ENCODE measurements at regions not wholly inside any gene's neighbourhood (a gene's known extent, or its start where the extent isn't known, plus 50 kb on each side); places are given as distances from the start of the nearest gene placed in this dataset.
"Not testable (repeated sequence)": the region's sequence is repeated elsewhere in the genome, so short reads cannot be mapped to it uniquely, and the experiment has no call there.

- not testable (repeated sequence) for H3K27me3 ChIP-seq (replicated peaks; ENCODE audit: insufficient read depth, low read length); H3F3A ChIP-seq (ENCODE audit: insufficient read depth, low read length); H3K27ac ChIP-seq (ENCODE audit: low read length); H3K4me3 ChIP-seq (ENCODE audit: low read length); H3K79me2 ChIP-seq (ENCODE audit: low read length); DNase-seq; H2AFZ ChIP-seq (ENCODE audit: low read length); H3K4me1 ChIP-seq (ENCODE audit: low read length); H4K20me1 ChIP-seq (ENCODE audit: insufficient read depth, low read length); H3K36me3 ChIP-seq (replicated peaks; ENCODE audit: insufficient read depth, low read length); H3K9ac ChIP-seq (ENCODE audit: low read length); H3K4me2 ChIP-seq (ENCODE audit: low read depth, low read length); H3K9me2 ChIP-seq (replicated peaks; ENCODE audit: insufficient read depth, low read length); H3K9me3 ChIP-seq (replicated peaks; ENCODE audit: insufficient read depth, low read length)
Measured at GRCh38 chr16:18263046-18263445, 73.5 kb downstream of the NPIPA8 start.

- H3K79me2 ChIP-seq (ENCODE audit: low read length); H3K9ac ChIP-seq (ENCODE audit: low read length); H3K27me3 ChIP-seq (replicated peaks; ENCODE audit: insufficient read depth, low read length); DNase-seq; H3K36me3 ChIP-seq (replicated peaks; ENCODE audit: insufficient read depth, low read length); H3K9me2 ChIP-seq (replicated peaks; ENCODE audit: insufficient read depth, low read length); H3K9me3 ChIP-seq (replicated peaks; ENCODE audit: insufficient read depth, low read length); H3F3A ChIP-seq (ENCODE audit: insufficient read depth, low read length); H3K4me2 ChIP-seq (ENCODE audit: low read depth, low read length); H3K4me3 ChIP-seq (ENCODE audit: low read length); H2AFZ ChIP-seq (ENCODE audit: low read length); H3K4me1 ChIP-seq (ENCODE audit: low read length); H3K27ac ChIP-seq (ENCODE audit: low read length); H4K20me1 ChIP-seq (ENCODE audit: insufficient read depth, low read length): not testable (repeated sequence)
Measured at GRCh38 chr16:18261848-18262247, 74.7 kb downstream of the NPIPA8 start.

- H3K4me1 ChIP-seq (ENCODE audit: low read length); H3F3A ChIP-seq (ENCODE audit: insufficient read depth, low read length); H3K9me3 ChIP-seq (replicated peaks; ENCODE audit: insufficient read depth, low read length); H3K79me2 ChIP-seq (ENCODE audit: low read length); H3K9ac ChIP-seq (ENCODE audit: low read length); H2AFZ ChIP-seq (ENCODE audit: low read length); H3K36me3 ChIP-seq (replicated peaks; ENCODE audit: insufficient read depth, low read length); H3K27ac ChIP-seq (ENCODE audit: low read length); DNase-seq; H3K4me2 ChIP-seq (ENCODE audit: low read depth, low read length); H4K20me1 ChIP-seq (ENCODE audit: insufficient read depth, low read length); H3K4me3 ChIP-seq (ENCODE audit: low read length); H3K9me2 ChIP-seq (replicated peaks; ENCODE audit: insufficient read depth, low read length); H3K27me3 ChIP-seq (replicated peaks; ENCODE audit: insufficient read depth, low read length): not testable (repeated sequence)
Measured at GRCh38 chr16:18259496-18260176, 76.9 kb downstream of the NPIPA8 start.

- not testable (repeated sequence) for H3K4me1 ChIP-seq (ENCODE audit: low read length); H2AFZ ChIP-seq (ENCODE audit: low read length); H3K36me3 ChIP-seq (replicated peaks; ENCODE audit: insufficient read depth, low read length); H3F3A ChIP-seq (ENCODE audit: insufficient read depth, low read length); H3K4me2 ChIP-seq (ENCODE audit: low read depth, low read length); H3K9me2 ChIP-seq (replicated peaks; ENCODE audit: insufficient read depth, low read length); H3K79me2 ChIP-seq (ENCODE audit: low read length); DNase-seq; H3K4me3 ChIP-seq (ENCODE audit: low read length); H3K27ac ChIP-seq (ENCODE audit: low read length); H3K27me3 ChIP-seq (replicated peaks; ENCODE audit: insufficient read depth, low read length); H3K9me3 ChIP-seq (replicated peaks; ENCODE audit: insufficient read depth, low read length); H4K20me1 ChIP-seq (ENCODE audit: insufficient read depth, low read length); H3K9ac ChIP-seq (ENCODE audit: low read length)
Measured at GRCh38 chr16:18252943-18253342, 83.6 kb downstream of the NPIPA8 start.

GRCh38 chr16:18230505-18230904 is 106.0 kb downstream of the NPIPA8 start:
- not testable (repeated sequence) for H3K9me3 ChIP-seq (replicated peaks; ENCODE audit: insufficient read depth, low read length); H3K4me2 ChIP-seq (ENCODE audit: low read depth, low read length); H2AFZ ChIP-seq (ENCODE audit: low read length); H4K20me1 ChIP-seq (ENCODE audit: insufficient read depth, low read length); H3K36me3 ChIP-seq (replicated peaks; ENCODE audit: insufficient read depth, low read length); H3K4me3 ChIP-seq (ENCODE audit: low read length); H3K79me2 ChIP-seq (ENCODE audit: low read length); DNase-seq; H3F3A ChIP-seq (ENCODE audit: insufficient read depth, low read length); H3K9me2 ChIP-seq (replicated peaks; ENCODE audit: insufficient read depth, low read length); H3K27ac ChIP-seq (ENCODE audit: low read length); H3K9ac ChIP-seq (ENCODE audit: low read length); H3K27me3 ChIP-seq (replicated peaks; ENCODE audit: insufficient read depth, low read length); H3K4me1 ChIP-seq (ENCODE audit: low read length)

- H3K79me2 ChIP-seq (ENCODE audit: low read length); H4K20me1 ChIP-seq (ENCODE audit: insufficient read depth, low read length); DNase-seq; H3K9me2 ChIP-seq (replicated peaks; ENCODE audit: insufficient read depth, low read length); H3K9me3 ChIP-seq (replicated peaks; ENCODE audit: insufficient read depth, low read length); H3K4me3 ChIP-seq (ENCODE audit: low read length); H3K4me2 ChIP-seq (ENCODE audit: low read depth, low read length); H2AFZ ChIP-seq (ENCODE audit: low read length); H3K27ac ChIP-seq (ENCODE audit: low read length); H3K36me3 ChIP-seq (replicated peaks; ENCODE audit: insufficient read depth, low read length); H3K4me1 ChIP-seq (ENCODE audit: low read length); H3K27me3 ChIP-seq (replicated peaks; ENCODE audit: insufficient read depth, low read length); H3F3A ChIP-seq (ENCODE audit: insufficient read depth, low read length); H3K9ac ChIP-seq (ENCODE audit: low read length): not testable (repeated sequence)
Measured at GRCh38 chr16:18222054-18223009, 114.2 kb downstream of the NPIPA8 start.

GRCh38 chr16:18217741-18218140 is 118.8 kb downstream of the NPIPA8 start:
- H3F3A ChIP-seq (ENCODE audit: insufficient read depth, low read length); H3K9ac ChIP-seq (ENCODE audit: low read length); H3K4me3 ChIP-seq (ENCODE audit: low read length); H3K27ac ChIP-seq (ENCODE audit: low read length); H3K4me2 ChIP-seq (ENCODE audit: low read depth, low read length); H3K79me2 ChIP-seq (ENCODE audit: low read length); H2AFZ ChIP-seq (ENCODE audit: low read length); H4K20me1 ChIP-seq (ENCODE audit: insufficient read depth, low read length); H3K27me3 ChIP-seq (replicated peaks; ENCODE audit: insufficient read depth, low read length); H3K36me3 ChIP-seq (replicated peaks; ENCODE audit: insufficient read depth, low read length); H3K9me3 ChIP-seq (replicated peaks; ENCODE audit: insufficient read depth, low read length); H3K9me2 ChIP-seq (replicated peaks; ENCODE audit: insufficient read depth, low read length); H3K4me1 ChIP-seq (ENCODE audit: low read length); DNase-seq: not testable (repeated sequence)

- not testable (repeated sequence) for H3K36me3 ChIP-seq (replicated peaks; ENCODE audit: insufficient read depth, low read length); H3K4me3 ChIP-seq (ENCODE audit: low read length); H3K79me2 ChIP-seq (ENCODE audit: low read length); H4K20me1 ChIP-seq (ENCODE audit: insufficient read depth, low read length); DNase-seq; H3K4me1 ChIP-seq (ENCODE audit: low read length); H3K9ac ChIP-seq (ENCODE audit: low read length); H3K27ac ChIP-seq (ENCODE audit: low read length); H3K9me2 ChIP-seq (replicated peaks; ENCODE audit: insufficient read depth, low read length); H2AFZ ChIP-seq (ENCODE audit: low read length); H3K4me2 ChIP-seq (ENCODE audit: low read depth, low read length); H3K9me3 ChIP-seq (replicated peaks; ENCODE audit: insufficient read depth, low read length); H3K27me3 ChIP-seq (replicated peaks; ENCODE audit: insufficient read depth, low read length); H3F3A ChIP-seq (ENCODE audit: insufficient read depth, low read length)
Measured at GRCh38 chr16:18216814-18217213, 119.7 kb downstream of the NPIPA8 start.

Measured in MM.1S (cell line).